ENCODE measurements at regions not wholly inside any gene's neighbourhood (a gene's known extent, or its start where the extent isn't known, plus 50 kb on each side); places are given as distances from the start of the nearest gene placed in this dataset.

DNA sequence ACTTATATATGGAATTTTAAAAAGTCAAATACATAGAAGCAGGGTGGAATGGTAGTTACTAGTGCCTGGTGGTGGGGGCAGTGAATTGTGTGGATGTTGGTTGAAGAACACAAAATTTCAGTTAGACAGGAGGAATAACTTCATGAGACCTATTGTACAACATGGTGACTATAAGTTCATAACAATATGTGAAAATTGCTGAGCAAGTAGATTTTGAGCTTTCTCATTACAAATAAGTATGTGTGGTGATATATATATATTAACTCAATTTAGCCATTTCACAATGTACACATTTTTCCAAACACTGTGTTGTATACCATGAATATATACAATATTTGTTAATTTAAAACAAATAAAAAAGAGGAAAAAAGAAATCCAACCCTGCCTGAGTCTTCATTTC is 641.1 kb downstream of the DIAPH3 start (continued):
- TF ChIP-seq SMC3 (conservative IDR thresholded peaks at IDR 0.05; ENCODE audit: poor library complexity) = no peak
- TF ChIP-seq EZH2 (IDR thresholded peaks at IDR 0.05; ENCODE audit: borderline replicate concordance, insufficient read depth, low read length, poor library complexity, severe bottlenecking) = no peak

GRCh38 chr13:59527500-59527899 is 636.2 kb downstream of the DIAPH3 start:
- H3K27ac ChIP-seq (ENCODE audit: low read length) = no peak overlapping the region
- no peak overlapping the region for H3K9ac ChIP-seq (ENCODE audit: low read length)
- TF ChIP-seq POLR2AphosphoS5 (IDR thresholded peaks at IDR 0.05) (no peak), SMC3 (conservative IDR thresholded peaks at IDR 0.05; ENCODE audit: poor library complexity) (no peak), MXI1 (conservative IDR thresholded peaks at IDR 0.05; ENCODE audit: poor library complexity, severe bottlenecking) (no peak), EP300 (conservative IDR thresholded peaks at IDR 0.05; ENCODE audit: poor library complexity, severe bottlenecking) (no peak)
- H3K4me2 ChIP-seq (ENCODE audit: low read length) = no peak overlapping the region
- no peak overlapping the region for H2AFZ ChIP-seq (ENCODE audit: low read depth, low read length)
- no peaks in the 10 kb centered on the region for H3K27me3 ChIP-seq (ENCODE audit: insufficient read depth, low read depth, low read length)
- no peaks in the 10 kb centered on the region for H4K20me1 ChIP-seq (ENCODE audit: insufficient read depth)
- no peaks in the 10 kb centered on the region for H3F3A ChIP-seq (ENCODE audit: insufficient read depth, low read length, poor library complexity, severe bottlenecking)
- no peak overlapping the region for H3K4me3 ChIP-seq (ENCODE audit: low read length)
- H3K9me3 ChIP-seq (ENCODE audit: low read length) = no peaks in the 10 kb centered on the region
- no peaks in the 10 kb centered on the region for H3K9me2 ChIP-seq (ENCODE audit: insufficient read depth, low read length)
- H3K36me3 ChIP-seq (ENCODE audit: insufficient read depth, low read length) = no peaks in the 10 kb centered on the region
- H3K79me2 ChIP-seq (replicated peaks; ENCODE audit: insufficient read depth, low read length) = no peaks in the 10 kb centered on the region

DNA sequence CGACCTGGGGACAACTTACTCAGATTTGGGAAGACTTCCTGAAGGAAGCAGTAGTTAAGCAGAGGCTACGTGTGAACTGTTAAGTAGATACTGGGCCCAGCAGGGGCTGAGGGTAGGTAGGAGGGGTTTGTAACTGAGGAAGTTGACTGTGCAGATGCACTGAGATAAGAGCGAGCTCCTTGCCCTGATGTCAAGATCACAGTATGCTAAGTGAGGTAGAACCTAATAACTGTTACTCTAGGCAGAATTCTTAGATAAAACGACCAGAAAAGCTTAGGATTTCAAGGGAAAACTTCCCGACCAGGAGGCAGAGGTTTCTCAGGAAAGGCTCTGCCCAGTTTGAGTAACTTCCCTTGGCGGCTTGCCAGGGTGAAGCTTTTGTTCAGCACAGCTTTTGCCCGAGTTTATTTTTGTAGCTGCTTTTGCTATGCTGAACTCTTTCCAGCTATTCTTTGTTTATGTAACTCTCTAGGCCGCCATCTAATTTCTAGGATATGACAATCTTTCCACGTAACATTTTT is 632.1 kb downstream of the DIAPH3 start:
- no peak for TF ChIP-seq TAF1 (IDR thresholded peaks at IDR 0.05; ENCODE audit: low read depth)
- no peak for TF ChIP-seq RAD21 (conservative IDR thresholded peaks at IDR 0.05)
- no peak for TF ChIP-seq REST (IDR thresholded peaks at IDR 0.05; ENCODE audit: borderline replicate concordance)
- no peak for TF ChIP-seq MXI1 (conservative IDR thresholded peaks at IDR 0.05; ENCODE audit: poor library complexity, severe bottlenecking)
- no peak for TF ChIP-seq EZH2 (IDR thresholded peaks at IDR 0.05; ENCODE audit: borderline replicate concordance, insufficient read depth, low read length, poor library complexity, severe bottlenecking)
- TF ChIP-seq SMC3 (conservative IDR thresholded peaks at IDR 0.05; ENCODE audit: poor library complexity) = no peak
- no peak for TF ChIP-seq POLR2AphosphoS5 (IDR thresholded peaks at IDR 0.05)
- no peak for TF ChIP-seq CTCF (IDR thresholded peaks at IDR 0.05; ENCODE audit: poor library complexity, severe bottlenecking)
- no peak for TF ChIP-seq EP300 (conservative IDR thresholded peaks at IDR 0.05; ENCODE audit: poor library complexity, severe bottlenecking)
- Histone ChIP-seq H3K4me3 (ENCODE audit: low read length) (no peak overlapping the region), H4K20me1 (ENCODE audit: insufficient read depth) (no peaks in the 10 kb centered on the region), H3F3A (ENCODE audit: insufficient read depth, low read length, poor library complexity, severe bottlenecking) (no peaks in the 10 kb centered on the region), H3K4me2 (ENCODE audit: low read length) (no peak overlapping the region), H2AFZ (ENCODE audit: low read depth, low read length) (no peak overlapping the region), H3K36me3 (ENCODE audit: insufficient read depth, low read length) (no peaks in the 10 kb centered on the region), H3K27me3 (ENCODE audit: insufficient read depth, low read depth, low read length) (no peaks in the 10 kb centered on the region), H3K27ac (ENCODE audit: low read length) (no peak overlapping the region), H3K9ac (ENCODE audit: low read length) (no peak overlapping the region), H3K9me3 (ENCODE audit: low read length) (no peaks in the 10 kb centered on the region), H3K9me2 (ENCODE audit: insufficient read depth, low read length) (no peaks in the 10 kb centered on the region), H3K79me2 (replicated peaks; ENCODE audit: insufficient read depth, low read length) (no peaks in the 10 kb centered on the region)
